Neural crest cell (in vitro differentiated cells): ENCODE measurements at regions not wholly inside any gene's neighbourhood (a gene's known extent, or its start where the extent isn't known, plus 50 kb on each side); places are given as distances from the start of the nearest gene placed in this dataset.

Experiments used
- DNase-seq: peaks from one replicate; pipeline ENCODE4 v3.0.0; 2021; ENCODE audit warnings: low read depth, mixed read lengths, low spot score
- H3K27ac Mint-ChIP-seq: one replicate; pipeline ENCODE4 v1.8.0; 2021; ENCODE audit warnings: mild to moderate bottlenecking, mixed read lengths; ENCODE audit not compliant: unreplicated experiment
- H3K27me3 Mint-ChIP-seq: 2 replicates; pipeline ENCODE4 v1.8.0; 2021; ENCODE audit warnings: low read depth, mild to moderate bottlenecking, mixed read lengths
- H3K36me3 Mint-ChIP-seq: 2 replicates; pipeline ENCODE4 v1.8.0; 2021; ENCODE audit warnings: low read depth, mild to moderate bottlenecking, mixed read lengths
- H3K4me1 Mint-ChIP-seq: 2 replicates; pipeline ENCODE4 v1.8.0; 2021; ENCODE audit warnings: mixed read lengths
- H3K4me3 Mint-ChIP-seq: one replicate; pipeline ENCODE4 v1.8.0; 2021; ENCODE audit warnings: mild to moderate bottlenecking, mixed read lengths
- H3K9me3 Mint-ChIP-seq: 2 replicates; pipeline ENCODE4 v1.8.0; 2021; ENCODE audit warnings: mixed read lengths
- TF ChIP-seq, protein P1 (sequence below): fragments of 200-600 bp; sonication (generic); conservative IDR thresholded peaks from 2 replicates; pipeline ENCODE4 v1.5.0; 2021; ENCODE audit warnings: antibody characterized with exemption, mild to moderate bottlenecking

DNA sequence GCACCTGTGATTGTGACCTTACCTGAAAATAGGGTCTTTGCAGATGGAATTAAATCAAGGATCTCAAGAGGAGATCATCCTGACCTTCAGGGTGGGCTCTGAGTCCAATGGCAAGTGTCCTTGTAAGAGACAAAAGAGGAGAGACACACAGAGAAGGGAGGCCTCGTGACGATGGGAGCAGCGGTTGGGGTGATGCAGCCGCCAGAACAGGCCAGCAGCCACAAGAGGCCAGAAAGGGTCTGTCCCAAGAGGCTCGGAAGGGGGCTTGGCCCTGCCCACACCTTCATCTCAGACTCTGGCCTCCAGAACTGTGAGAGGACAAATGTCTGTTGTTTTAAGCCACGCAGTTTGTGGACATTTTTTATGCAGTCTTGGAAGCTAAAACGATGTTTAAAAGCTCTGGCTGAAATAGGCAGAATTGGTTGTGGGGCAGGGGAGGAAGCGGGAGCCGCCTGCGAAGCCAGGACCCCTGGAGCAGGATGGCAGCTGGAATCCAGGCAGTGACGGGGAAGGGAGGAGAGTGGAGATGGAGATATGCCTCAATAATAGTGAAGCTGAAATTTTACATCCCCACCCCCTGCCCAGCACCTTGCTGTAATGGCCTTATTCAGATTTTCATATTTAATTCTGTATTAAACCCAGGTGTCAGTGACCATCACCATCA lies 216.4 kb downstream of the ANKRD60 start:
- Mint-ChIP-seq H3K36me3 (no peaks in the 10 kb centered on the region), H3K4me3 (no peak overlapping the region), H3K9me3 (peaks cover 2% of the 10 kb centered on the region), H3K4me1 (peaks cover 18% of the 10 kb centered on the region), H3K27me3 (peaks cover 23% of the 10 kb centered on the region), H3K27ac (no peak overlapping the region)
- DNase-seq, result no peak
- TF ChIP-seq, protein P1, sequence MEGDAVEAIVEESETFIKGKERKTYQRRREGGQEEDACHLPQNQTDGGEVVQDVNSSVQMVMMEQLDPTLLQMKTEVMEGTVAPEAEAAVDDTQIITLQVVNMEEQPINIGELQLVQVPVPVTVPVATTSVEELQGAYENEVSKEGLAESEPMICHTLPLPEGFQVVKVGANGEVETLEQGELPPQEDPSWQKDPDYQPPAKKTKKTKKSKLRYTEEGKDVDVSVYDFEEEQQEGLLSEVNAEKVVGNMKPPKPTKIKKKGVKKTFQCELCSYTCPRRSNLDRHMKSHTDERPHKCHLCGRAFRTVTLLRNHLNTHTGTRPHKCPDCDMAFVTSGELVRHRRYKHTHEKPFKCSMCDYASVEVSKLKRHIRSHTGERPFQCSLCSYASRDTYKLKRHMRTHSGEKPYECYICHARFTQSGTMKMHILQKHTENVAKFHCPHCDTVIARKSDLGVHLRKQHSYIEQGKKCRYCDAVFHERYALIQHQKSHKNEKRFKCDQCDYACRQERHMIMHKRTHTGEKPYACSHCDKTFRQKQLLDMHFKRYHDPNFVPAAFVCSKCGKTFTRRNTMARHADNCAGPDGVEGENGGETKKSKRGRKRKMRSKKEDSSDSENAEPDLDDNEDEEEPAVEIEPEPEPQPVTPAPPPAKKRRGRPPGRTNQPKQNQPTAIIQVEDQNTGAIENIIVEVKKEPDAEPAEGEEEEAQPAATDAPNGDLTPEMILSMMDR, result no peak

- peaks cover 2% of the 10 kb centered on the region for H3K9me3 Mint-ChIP-seq
- TF ChIP-seq, protein P1, result no peak
- H3K27me3 Mint-ChIP-seq, result peaks cover 22% of the 10 kb centered on the region
- H3K4me1 Mint-ChIP-seq, result peaks cover 15% of the 10 kb centered on the region
- no peak overlapping the region for H3K4me3 Mint-ChIP-seq
- no peak for DNase-seq
- H3K36me3 Mint-ChIP-seq, result no peaks in the 10 kb centered on the region
- no peak overlapping the region for H3K27ac Mint-ChIP-seq
These were observed 217.1 kb downstream of the ANKRD60 start for GRCh38 chr20:58011106-58011946.

- Mint-ChIP-seq H3K4me3 (no peak overlapping the region), H3K27me3 (peaks cover 21% of the 10 kb centered on the region), H3K27ac (no peak overlapping the region), H3K9me3 (peaks cover 2% of the 10 kb centered on the region), H3K36me3 (no peaks in the 10 kb centered on the region), H3K4me1 (peaks cover 15% of the 10 kb centered on the region)
- TF ChIP-seq, protein P1, result no peak
- DNase-seq, result no peak
These were observed 217.8 kb downstream of the ANKRD60 start for GRCh38 chr20:58010666-58011065.

GRCh38 chr20:58010186-58010585 lies 218.3 kb downstream of the ANKRD60 start:
- Mint-ChIP-seq H3K36me3 (no peaks in the 10 kb centered on the region), H3K4me1 (peaks cover 15% of the 10 kb centered on the region), H3K27ac (no peak overlapping the region), H3K4me3 (no peak overlapping the region), H3K27me3 (peaks cover 20% of the 10 kb centered on the region), H3K9me3 (no peaks in the 10 kb centered on the region)
- TF ChIP-seq, protein P1, result no peak
- DNase-seq, result no peak

GRCh38 chr20:58008866-58009265 lies 219.6 kb downstream of the ANKRD60 start:
- H3K9me3 Mint-ChIP-seq, result no peaks in the 10 kb centered on the region
- TF ChIP-seq, protein P1, result no peak
- no peak for DNase-seq
- peaks cover 15% of the 10 kb centered on the region for H3K4me1 Mint-ChIP-seq
- H3K27me3 Mint-ChIP-seq, result peaks cover 15% of the 10 kb centered on the region
- H3K4me3 Mint-ChIP-seq, result no peak overlapping the region
- no peaks in the 10 kb centered on the region for H3K36me3 Mint-ChIP-seq
- no peak overlapping the region for H3K27ac Mint-ChIP-seq
